ENCODE measurements at regions not wholly inside any gene's neighbourhood (a gene's known extent, or its start where the extent isn't known, plus 50 kb on each side); places are given as distances from the start of the nearest gene placed in this dataset.

GRCh38 chr17:13073018-13073417 lies 55.2 kb upstream of the ELAC2 start:
- no peaks in the 10 kb centered on the region for H3K36me3 ChIP-seq
- TF ChIP-seq POLR2A (IDR thresholded peaks at IDR 0.05) (no peak), POLR2AphosphoS5 (IDR thresholded peaks at IDR 0.05) (no peak)
- TF ChIP-seq, protein P1, sequence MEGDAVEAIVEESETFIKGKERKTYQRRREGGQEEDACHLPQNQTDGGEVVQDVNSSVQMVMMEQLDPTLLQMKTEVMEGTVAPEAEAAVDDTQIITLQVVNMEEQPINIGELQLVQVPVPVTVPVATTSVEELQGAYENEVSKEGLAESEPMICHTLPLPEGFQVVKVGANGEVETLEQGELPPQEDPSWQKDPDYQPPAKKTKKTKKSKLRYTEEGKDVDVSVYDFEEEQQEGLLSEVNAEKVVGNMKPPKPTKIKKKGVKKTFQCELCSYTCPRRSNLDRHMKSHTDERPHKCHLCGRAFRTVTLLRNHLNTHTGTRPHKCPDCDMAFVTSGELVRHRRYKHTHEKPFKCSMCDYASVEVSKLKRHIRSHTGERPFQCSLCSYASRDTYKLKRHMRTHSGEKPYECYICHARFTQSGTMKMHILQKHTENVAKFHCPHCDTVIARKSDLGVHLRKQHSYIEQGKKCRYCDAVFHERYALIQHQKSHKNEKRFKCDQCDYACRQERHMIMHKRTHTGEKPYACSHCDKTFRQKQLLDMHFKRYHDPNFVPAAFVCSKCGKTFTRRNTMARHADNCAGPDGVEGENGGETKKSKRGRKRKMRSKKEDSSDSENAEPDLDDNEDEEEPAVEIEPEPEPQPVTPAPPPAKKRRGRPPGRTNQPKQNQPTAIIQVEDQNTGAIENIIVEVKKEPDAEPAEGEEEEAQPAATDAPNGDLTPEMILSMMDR (IDR thresholded peaks at IDR 0.05 in 8 of 11, conservative IDR thresholded peaks at IDR 0.05 in 3 of 11) = no peak
- no peak overlapping the region for H3K27ac ChIP-seq
- peaks cover 0 to 5% (median under 1%) of the 10 kb centered on the region in 8 donors for H3K9me3 ChIP-seq
- H3K27me3 ChIP-seq (replicated peaks in 1 of 7) = no peaks in the 10 kb centered on the region
- intact Hi-C loops (cut with DNase I; ENCODE audit: low total_unique reads) = no loop called here
- no peak for DNase-seq
- H3K4me1 ChIP-seq = no peaks in the 10 kb centered on the region
- H3K4me3 ChIP-seq = no peak overlapping the region
- WGBS, 5 donors = 63 to 83% (median 74%) methylated on average over 4 of the region's 4 CpGs

DNA sequence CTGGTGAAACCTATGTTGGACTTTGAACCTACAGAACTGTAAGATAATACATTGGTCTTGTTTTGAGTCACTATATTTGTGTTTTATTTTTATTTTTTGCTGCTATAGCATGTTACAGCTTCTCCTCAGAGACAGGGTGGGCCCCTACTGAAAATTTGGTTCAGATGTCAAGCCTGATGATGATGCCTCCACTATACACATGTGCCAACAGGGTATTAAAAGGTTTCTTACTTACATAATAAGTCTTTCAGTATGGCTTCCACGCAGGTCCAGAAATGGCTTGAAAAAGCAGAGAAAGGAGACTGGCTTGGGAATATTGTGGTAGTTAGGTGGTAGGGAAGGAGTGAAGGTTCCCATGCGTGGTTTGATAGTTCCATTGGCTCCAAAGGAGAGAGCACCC lies 52.9 kb upstream of the ELAC2 start:
- 83 to 88% (median 85%) methylated on average over 2 of the region's 2 CpGs for WGBS, 5 donors
- no peak overlapping the region for H3K4me3 ChIP-seq
- no peaks in the 10 kb centered on the region for H3K27me3 ChIP-seq (replicated peaks in 1 of 7)
- peaks cover 0 to 14% (median 7%) of the 10 kb centered on the region in 8 donors for H3K9me3 ChIP-seq
- H3K4me1 ChIP-seq = no peaks in the 10 kb centered on the region
- H3K27ac ChIP-seq = no peak overlapping the region
- DNase-seq = no peak
- intact Hi-C loops (cut with DNase I; ENCODE audit: low total_unique reads) = no loop called here
- H3K36me3 ChIP-seq = no peaks in the 10 kb centered on the region
- no peak for TF ChIP-seq POLR2A (IDR thresholded peaks at IDR 0.05)
- TF ChIP-seq, protein P1 (IDR thresholded peaks at IDR 0.05 in 8 of 11, conservative IDR thresholded peaks at IDR 0.05 in 3 of 11) = no peak
- TF ChIP-seq POLR2AphosphoS5 (IDR thresholded peaks at IDR 0.05) = no peak

GRCh38 chr17:13067629-13068303 lies 49.9 kb upstream of the ELAC2 start:
- Histone ChIP-seq H3K27ac (no peak overlapping the region), H3K4me1 (no peaks in the 10 kb centered on the region), H3K9me3 (peaks cover 0 to 14% (median 7%) of the 10 kb centered on the region in 8 donors), H3K36me3 (no peaks in the 10 kb centered on the region), H3K4me3 (no peak overlapping the region), H3K27me3 (replicated peaks in 1 of 7) (no peaks in the 10 kb centered on the region)
- WGBS, 5 donors = 76 to 82% (median 78%) methylated on average over 8 of the region's 8 CpGs
- intact Hi-C loops (cut with DNase I; ENCODE audit: low total_unique reads) = no loop called here
- no peak for DNase-seq
- TF ChIP-seq POLR2AphosphoS5 (IDR thresholded peaks at IDR 0.05) (no peak), POLR2A (IDR thresholded peaks at IDR 0.05) (no peak)
- TF ChIP-seq, protein P1 (IDR thresholded peaks at IDR 0.05 in 8 of 11, conservative IDR thresholded peaks at IDR 0.05 in 3 of 11) = no peak

Measured in spleen (tissue), 11 donors.